ENCODE measurements at regions not wholly inside any gene's neighbourhood (a gene's known extent, or its start where the extent isn't known, plus 50 kb on each side); places are given as distances from the start of the nearest gene placed in this dataset.
A peak's percentile ranks its signal among the peaks of the same experiment; 100 is the strongest.

- no peak for DNase-seq
Measured at GRCh38 chr19:28026636-28027035, 1186.3 kb downstream of the UQCRFS1 start.

DNA sequence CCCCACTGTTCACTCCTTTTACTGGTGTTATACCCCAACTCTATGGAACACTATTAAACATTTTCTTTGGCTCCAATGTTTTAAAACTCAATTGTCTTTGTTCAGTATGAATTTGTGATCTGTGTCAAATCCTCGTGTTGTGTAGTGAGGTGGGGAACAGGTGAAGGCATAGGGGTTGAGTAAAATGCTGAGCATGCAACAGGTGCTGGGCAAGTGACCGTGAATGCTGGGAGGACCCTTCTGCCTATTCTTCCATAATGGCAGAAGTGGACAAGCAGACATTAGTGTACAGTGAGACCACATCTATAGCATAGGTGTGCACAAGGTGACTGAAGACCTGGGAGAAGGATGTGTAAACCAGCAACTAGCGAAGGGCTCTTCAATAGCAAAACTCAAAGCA lies 1188.0 kb downstream of the UQCRFS1 start:
- DNase-seq = no peak

- DNase-seq = no peak
Measured at GRCh38 chr19:28023064-28023463, 1189.9 kb downstream of the UQCRFS1 start.

- no peak for DNase-seq
Measured at GRCh38 chr19:28022506-28022905, 1190.4 kb downstream of the UQCRFS1 start.

- DNase-seq = no peak
Measured at GRCh38 chr19:28021259-28022185, 1191.4 kb downstream of the UQCRFS1 start.

DNA sequence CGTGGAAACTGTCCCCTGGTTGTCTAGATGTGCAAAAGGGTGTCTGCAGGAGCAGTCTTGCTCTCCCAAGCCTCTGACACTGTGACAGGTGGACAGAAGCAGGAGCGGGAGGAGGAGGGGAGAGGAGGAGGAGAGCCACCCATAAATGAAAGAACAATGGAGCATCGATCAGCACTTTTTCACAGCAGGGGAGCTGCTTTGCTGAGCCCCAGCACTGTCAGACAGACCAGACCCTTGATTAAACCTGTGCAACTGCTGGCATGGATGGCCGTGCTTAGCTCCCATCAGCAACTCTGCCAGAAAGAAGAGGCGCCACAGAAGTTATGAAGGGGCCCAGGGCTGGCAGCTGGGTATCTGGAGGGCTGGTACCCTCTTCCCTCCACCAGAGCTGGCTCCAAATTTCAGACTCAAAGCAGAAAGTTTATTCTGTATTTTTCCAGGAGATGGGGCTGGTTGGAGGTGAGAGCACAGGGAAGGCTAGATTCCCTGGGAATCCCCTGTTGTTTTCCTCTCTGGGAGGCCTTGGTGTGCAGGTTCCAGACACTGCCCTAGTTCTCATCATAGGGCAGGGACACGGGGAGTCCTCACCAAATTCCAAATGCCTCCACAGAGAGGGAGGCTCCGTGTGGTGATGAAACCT lies 1192.2 kb downstream of the UQCRFS1 start:
- DNase-seq = no peak

DNA sequence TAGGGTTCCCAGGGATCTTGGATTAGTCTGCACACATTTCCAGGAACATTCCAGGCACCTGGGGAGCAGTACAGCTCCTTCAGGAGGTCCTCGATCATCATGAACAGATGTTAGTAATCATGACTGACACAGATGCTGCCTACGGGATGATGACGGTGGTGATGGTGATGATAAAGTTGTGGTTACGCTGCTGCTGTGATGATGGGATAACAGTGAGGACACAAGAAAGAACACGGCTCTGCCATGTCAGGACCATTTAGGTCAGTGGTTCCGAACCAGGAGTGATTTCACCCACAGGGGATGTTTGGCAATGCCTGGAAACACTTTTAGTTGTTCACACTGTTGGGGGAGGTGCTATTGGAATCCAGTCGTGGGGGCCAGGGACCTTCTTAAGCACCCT lies 1193.0 kb downstream of the UQCRFS1 start:
- DNase-seq = no peak

GRCh38 chr19:28019371-28019770 lies 1193.6 kb downstream of the UQCRFS1 start:
- no peak for DNase-seq

DNA sequence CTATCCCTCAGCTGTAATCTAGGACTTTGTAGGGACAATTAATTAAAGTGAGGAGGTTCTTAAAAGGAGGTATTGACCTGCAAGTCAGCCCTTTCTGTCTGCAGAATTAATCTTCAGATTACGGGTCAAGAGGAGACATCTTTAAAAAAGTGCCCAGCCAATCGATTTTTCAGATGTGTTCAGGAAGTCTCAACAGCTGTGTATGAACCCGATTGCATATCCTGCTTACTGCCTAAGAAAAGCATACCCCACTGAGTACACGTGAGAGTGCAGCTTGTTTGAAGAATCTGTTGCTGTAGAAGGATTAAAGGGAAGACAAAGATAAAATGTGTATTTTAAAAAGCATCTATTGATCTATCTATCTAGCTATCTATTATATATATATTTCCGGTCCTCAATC lies 1194.5 kb downstream of the UQCRFS1 start:
- DNase-seq = no peak

- no peak for DNase-seq
Measured at GRCh38 chr19:28014615-28015405, 1198.1 kb downstream of the UQCRFS1 start.

DNA sequence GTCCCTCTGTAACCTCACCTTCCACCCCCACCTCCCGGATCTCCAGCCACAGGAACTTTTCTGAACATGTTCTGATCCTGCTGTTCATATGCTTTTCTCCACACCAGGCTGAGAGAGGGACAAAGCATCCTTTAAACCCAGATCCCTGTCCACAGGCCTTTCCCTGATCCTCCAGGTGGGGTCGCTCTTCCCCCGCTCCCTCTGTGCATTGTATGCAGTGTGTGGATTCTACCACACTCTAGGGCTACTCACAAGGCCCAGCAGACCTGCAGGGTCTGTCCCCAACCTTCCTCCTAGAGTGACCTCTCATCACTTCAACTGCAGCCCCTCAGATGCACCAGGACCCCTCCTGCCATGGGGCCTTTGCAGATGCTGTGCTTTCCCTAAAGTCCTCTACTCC lies 1200.6 kb downstream of the UQCRFS1 start:
- DNase-seq = no peak

DNA sequence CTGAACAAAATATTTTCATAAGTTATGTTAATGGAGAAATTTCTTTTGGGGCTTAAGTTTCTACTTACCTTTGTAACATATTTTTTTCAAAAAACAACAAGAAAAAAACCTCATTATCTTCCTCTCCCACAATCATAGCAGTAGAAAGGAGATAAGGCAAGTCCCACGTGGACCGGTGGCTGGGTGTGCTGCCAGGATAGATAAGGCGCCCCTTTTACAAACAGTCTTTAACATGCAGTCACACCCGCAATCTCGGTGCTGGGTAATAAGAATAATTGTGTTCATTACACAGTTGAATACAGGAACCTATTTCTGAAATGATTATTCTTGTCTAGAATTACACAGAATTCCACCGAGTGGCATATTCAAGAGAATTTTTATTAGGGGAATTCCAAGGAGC lies 1202.3 kb downstream of the UQCRFS1 start:
- DNase-seq = no peak

DNA sequence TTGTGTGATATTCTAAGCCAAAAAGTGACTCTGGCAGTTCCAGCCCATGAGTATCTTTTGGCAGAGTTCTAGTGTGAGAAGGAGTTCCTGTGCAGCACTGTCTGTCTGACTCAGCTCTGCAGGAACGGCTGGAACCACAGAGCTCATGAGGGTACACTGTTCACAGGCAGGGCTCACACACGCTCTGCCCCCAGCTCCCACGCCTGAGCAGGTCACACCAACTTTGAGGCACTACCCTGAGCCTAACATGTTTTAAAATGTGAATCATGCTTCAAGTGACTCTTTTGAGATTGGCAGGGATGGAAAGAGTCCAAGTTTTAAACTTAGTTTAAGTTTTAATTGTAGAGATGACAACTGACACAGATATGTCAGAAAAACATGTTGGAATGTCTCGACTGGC lies 1203.3 kb downstream of the UQCRFS1 start:
- no peak for DNase-seq

GRCh38 chr19:28008695-28009094 lies 1204.3 kb downstream of the UQCRFS1 start:
- DNase-seq = no peak

GRCh38 chr19:28003543-28003942 lies 1209.4 kb downstream of the UQCRFS1 start:
- no peak for DNase-seq

- no peak for DNase-seq
Measured at GRCh38 chr19:27997069-27997468, 1215.9 kb downstream of the UQCRFS1 start.

DNA sequence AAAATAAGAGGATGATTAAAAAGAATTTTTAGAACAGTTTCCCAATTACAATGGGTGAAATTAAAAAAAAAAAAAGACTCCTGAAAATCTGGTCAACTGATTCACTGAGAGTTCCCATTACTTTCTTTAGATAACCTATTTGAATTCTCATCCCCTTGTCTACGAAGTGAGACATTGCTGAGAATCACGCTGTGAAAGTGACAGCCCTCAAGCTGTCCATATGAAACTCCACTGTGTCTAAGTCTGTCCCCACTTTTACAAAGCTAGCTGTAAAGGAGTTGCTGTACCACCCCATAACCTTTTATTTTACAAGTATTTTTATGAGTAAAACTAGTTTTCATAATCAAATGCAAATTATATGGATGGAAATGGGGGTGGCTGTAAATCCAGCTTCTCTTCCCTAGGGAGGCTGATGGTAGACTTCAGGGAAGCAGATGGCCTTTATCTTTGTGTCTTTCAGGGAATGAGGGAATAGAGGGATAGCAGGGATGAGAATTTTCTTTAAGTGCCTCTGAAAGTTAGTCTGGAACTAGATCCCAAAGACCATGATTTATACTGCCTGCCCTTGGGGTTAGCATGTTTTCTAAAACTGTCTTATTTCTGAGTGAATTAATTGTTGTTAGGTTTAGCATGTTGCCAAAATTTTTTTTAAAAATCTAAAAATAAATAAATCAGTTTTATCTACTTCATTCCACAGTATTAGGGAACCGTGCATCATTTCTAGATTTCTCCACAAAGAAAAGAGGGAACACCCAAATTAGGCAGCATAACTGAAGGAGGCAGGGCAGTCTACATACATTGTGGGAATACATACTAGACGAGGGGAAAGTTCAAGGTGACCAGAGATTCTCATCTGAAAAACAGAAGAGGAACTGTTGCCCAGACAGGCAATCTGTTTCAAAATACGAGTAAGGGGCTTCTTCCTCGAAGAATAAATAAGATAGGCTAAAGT lies 1219.1 kb downstream of the UQCRFS1 start:
- no peak for DNase-seq

GRCh38 chr19:27986299-27986698 lies 1226.7 kb downstream of the UQCRFS1 start:
- no peak for DNase-seq

GRCh38 chr19:27975419-27976005 lies 1237.4 kb downstream of the UQCRFS1 start:
- DNase-seq = no peak

DNA sequence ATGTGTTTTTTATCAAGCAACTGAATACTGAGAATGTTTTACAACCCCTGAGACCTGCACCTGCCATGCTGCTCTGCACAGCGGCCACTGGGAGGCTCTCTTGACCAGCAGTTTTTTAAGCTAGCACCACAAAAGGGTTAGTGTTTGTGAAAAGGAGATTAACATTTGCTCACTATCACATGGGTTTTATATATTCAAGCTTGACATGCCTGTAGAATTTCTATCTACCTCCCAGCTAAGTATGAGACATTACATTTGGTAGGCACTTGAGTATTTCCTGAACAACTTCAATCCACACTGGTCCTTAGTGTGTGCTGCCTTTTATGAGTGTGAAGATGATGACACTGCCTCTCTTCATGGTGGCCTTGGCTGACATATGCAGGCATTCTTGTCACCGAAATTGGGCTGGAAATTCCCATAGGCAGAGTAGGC lies 1238.9 kb downstream of the UQCRFS1 start:
- DNase-seq = peak; percentile 15 to 38 (median 20)

Data from muscle of back (tissue), 3 donors.